ENCODE measurements at regions not wholly inside any gene's neighbourhood (a gene's known extent, or its start where the extent isn't known, plus 50 kb on each side); places are given as distances from the start of the nearest gene placed in this dataset.

GRCh38 chr10:20986049-20986448, 88.9 kb upstream of the NEBL start:
- TF ChIP-seq CTCF (optimal IDR thresholded peaks at IDR 0.05 in 1 of 3, IDR thresholded peaks at IDR 0.05 in 1 of 3, conservative IDR thresholded peaks at IDR 0.05 in 1 of 3; ENCODE audit: extremely low read depth in 1 of 3, insufficient read depth in 2 of 3, low read length in 3 of 3) = no peak
- no peak for TF ChIP-seq EZH2 (IDR thresholded peaks at IDR 0.05; ENCODE audit: low read length)

All from keratinocyte (primary cell).